MV-4-11 (cell line): ENCODE measurements at regions not wholly inside any gene's neighbourhood (a gene's known extent, or its start where the extent isn't known, plus 50 kb on each side); places are given as distances from the start of the nearest gene placed in this dataset.

ENCODE experiments used
- DNase-seq: peaks from one replicate; lab custom pipeline; 2025; lab: John Stamatoyannopoulos, UW

DNA sequence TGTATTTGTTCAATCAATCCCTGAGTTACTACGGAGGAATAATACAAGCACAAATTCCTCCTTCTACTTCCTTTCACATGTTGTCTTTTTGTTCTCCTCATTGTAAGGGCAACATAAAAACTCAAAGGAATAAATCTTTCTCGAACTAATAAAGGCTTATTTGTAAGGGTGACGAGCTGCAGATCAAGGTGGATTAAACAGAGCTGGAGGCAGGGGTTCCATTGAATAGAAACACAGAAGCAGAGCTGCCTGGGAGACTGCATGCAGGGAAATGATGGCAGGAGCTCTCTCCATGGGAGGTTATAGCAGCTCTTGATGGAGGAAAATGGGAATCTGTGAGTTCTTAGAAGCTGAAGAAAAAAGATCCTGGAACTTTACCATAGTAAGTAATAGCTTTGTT lies 160.2 kb downstream of the CYYR1 start:
- no peak for DNase-seq

DNA sequence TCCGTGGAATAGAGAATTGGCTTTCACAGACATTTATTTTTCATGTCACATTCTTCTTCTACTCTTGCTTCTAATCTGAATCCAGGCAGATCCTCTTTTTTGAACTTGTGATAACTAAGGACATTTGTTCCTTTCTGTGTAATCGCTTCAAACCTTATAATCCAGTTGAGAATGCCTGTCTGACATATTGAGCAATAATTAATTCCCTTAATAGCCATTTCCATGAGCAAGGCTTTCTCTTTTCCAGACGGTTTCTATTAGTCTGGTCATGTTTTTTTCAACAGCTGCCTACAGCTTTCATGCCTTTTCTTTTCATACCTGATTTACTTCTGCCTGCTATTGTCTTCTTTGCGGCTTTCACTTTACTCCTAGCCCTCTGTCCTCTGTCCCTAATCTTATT lies 163.4 kb downstream of the CYYR1 start:
- DNase-seq = no peak

- DNase-seq = no peak
Observed at GRCh38 chr21:26408511-26408910, 164.6 kb downstream of the CYYR1 start.

GRCh38 chr21:26406526-26406925 lies 166.6 kb downstream of the CYYR1 start:
- no peak for DNase-seq

DNA sequence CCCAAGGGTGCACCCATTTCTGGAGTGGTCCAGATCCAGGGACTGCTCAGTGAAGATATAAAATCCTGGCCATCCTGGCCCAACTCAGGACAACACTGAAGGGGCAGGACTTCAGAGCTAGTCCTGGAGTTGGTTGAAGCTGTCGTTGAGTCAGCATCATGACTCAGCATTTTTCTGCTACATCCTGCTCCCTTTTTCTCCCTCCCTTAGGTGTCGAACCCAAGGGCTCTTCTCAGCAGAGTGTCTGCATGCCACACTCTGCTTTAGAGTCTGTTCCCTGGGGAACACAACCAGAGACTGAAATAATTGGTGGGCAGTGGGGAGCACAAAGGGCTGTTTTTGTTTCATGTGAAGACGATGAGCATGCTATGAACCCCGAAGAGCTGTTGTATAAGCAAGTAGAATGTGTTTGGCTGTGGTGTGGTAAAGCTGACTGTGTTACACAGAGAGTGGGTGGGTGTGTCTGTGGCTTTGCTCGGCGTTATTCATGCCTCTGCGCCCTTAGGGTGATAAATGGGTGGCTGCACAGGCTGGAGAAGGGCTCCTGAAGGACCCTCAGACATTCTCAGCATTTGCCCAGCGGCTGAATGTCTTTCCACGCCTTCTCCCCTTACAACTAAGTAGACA lies 167.2 kb downstream of the CYYR1 start:
- peak; percentile 41 for DNase-seq

DNA sequence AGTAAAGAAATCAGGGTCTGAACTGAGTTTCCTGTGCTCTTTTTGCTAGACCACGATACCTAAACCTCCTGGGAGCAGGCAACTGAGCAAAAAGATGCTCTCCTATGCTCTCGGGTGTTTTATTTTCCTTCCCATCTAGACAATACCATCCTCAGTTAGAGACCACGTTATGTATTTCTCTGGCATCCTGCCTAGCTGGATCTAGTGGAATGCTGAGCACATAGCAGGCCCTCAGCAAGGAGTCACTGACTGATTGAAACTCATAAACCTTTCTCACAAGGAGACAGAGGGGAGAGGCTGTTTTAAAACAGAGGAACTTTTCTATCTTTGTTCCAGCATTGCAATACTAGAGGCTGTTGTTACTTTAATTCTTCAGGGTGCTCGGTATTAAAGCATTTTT lies 168.0 kb downstream of the CYYR1 start:
- DNase-seq = no peak

DNA sequence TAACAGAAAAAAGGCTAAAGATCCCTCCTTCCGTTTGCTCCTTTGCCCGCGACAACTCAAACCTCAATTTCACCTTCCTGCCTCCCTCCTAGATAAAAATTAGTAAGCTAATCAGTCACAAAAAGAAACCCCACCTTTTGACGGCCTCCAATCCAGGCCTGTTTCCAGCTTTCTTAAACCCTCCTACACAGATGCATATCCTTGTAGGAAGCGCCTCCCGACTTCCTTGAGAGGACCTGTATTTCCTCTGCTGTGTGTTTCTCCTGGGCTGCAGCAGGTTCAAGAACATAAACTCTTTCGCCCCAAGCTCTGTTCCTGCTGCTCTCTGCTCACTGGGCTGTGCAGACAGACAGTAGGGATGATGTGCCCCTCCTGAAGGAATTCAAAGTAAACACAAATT lies 168.8 kb downstream of the CYYR1 start:
- DNase-seq = no peak

DNA sequence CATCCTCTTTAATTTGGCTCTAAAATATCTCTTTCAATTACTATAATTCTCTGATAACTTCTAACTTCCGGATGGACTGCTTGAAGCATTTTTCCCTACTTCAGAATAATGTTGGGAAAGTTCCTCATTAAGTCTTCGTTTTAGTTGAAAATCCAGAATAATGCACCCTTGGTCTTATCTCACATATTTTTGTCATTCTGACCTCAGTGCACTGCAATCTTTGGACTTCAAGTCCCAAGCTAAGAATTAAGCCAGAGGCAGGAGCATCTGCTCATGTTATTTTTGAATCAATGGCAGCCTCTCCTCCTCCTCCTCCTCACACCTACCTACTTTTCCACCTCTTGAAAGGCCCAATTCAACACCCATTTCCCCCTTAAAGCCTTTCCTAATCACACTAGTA lies 169.8 kb downstream of the CYYR1 start:
- DNase-seq = no peak

GRCh38 chr21:26397545-26397944 lies 175.5 kb downstream of the CYYR1 start:
- DNase-seq = no peak

DNA sequence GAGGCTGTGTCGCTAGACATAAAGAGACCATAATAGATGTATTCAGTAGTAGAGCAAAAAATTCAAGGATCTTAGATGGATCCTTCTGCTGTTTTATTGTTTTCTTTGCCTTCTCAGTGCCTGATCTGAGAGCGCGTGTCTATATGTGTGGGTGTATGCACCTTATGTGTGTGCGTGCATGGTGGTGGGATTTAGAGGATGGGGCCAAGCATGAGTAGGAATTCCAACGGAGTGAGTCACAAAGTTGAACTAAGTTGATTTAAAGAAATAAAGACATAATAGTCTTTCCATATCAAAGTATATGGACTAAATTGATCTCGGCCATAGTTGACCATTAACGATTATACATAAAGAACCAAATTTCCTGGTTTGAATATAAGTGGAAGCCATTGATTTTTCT lies 178.7 kb downstream of the CYYR1 start:
- no peak for DNase-seq

DNA sequence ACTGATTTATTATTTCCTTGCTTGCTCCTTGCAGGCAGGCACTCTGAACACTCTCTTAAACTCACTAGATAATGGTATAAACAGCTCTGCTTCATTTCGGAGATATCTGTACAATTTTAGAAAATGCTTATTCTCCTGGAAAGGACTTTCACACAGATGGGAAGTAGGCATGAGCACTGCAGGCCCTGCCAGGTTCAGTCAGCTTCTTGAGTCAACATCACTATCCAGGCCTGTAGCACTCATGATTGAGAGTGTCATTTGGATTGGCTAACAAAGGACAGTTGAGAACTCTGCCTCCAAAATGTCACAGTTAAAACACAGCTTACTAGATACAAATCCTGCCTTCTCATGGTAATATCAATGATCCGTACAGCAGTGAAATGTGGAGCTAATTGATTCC lies 181.9 kb downstream of the CYYR1 start:
- DNase-seq = no peak

DNA sequence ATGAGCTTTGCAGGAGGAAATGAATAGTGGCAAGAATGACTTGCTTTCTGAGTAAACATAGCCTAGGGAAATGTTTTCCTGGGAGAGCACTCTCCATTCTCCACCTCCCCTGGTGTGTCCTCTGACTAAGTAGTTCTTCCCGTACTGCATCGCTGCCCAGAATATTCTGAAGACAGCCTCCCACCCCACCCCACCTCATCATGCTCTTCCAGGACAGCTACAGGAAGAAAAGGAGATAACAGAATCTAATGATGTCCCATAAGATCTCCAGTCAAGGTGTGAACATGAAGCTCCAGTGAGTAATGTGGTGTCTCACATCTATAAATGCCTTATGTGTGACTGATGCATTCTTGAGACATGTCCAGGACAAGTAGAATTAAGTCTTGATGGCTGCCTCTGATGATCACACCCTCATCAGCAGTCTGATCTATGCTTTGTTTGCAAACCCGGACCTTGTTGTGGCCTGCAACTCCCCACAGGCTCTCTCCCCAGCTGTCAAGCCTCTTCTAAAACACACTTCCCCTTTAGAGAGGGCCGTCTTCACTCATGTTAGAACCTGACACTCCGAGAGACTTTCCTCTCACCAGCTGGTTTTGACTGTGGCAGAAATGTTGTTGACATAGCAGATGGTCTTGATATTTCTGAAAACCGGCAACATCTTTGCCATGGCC lies 183.0 kb downstream of the CYYR1 start:
- DNase-seq = peak; percentile 95

- no peak for DNase-seq
Observed at GRCh38 chr21:26388731-26389231, 184.3 kb downstream of the CYYR1 start.

- DNase-seq = peak; percentile 97
Observed at GRCh38 chr21:26385721-26386120, 187.4 kb downstream of the CYYR1 start.

DNA sequence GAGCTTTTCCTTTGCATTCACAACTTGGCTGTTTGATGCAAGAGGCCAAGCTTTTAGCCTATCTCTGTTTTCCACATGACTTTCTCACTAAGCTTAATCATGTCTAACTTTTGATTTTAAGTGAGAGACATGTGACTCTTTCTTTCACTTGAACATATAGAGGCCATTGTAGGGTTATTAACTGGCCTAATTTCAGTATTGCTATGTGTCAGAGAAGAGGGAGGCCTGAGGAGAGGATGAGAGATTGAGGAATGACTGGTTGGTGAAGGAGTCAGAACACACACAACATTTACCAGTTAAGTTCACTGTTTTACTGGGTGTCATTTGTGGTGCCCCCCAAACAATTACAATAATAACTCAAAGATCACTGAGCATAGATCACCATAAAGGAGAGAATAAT lies 193.5 kb downstream of the CYYR1 start:
- DNase-seq = no peak

DNA sequence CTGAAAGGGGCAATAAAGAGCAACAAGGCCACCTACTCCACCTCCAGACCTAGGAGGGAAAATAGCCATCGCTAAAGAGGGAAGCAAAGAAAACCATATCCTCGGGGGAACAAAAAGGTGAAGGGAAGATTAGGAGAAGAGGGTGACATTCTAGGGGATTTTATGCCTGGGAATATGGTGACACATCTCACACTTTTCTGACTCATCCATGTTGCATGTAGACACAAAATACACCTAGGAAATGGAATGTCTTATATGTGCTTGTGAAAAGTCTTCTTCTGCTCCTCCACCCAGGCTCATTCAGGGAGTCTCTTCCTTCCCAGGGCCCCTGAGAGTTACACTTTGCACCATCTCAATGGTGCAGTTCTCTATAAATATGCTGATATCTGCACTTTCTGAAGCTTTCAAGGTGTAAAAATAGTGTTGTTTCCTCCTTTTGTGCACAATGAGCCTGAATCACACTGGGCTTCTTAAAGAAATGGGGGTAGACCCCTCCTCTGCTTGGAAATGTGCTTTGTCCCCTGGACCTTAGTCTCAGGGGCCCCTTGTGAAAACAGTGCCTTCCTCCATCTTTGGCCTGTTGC lies 195.9 kb downstream of the CYYR1 start:
- no peak for DNase-seq

DNA sequence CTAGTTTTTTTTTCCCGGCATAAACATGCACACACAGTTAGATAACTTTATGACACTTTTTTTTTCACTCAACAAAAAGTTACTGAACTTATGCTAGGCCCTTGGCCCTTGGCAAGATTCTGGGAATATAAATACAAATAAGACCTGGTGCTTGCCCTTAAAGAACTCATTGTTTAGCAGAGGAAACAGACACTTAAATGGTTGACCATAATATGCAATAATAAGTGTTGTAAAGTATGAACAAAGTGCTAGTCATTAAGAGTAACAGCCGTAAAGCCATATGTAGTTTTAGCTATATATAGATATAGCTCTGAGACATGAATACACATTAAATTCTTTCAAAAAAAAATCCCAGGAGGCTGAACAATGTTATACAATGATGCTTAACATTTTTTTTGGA lies 198.3 kb downstream of the CYYR1 start:
- DNase-seq = no peak

DNA sequence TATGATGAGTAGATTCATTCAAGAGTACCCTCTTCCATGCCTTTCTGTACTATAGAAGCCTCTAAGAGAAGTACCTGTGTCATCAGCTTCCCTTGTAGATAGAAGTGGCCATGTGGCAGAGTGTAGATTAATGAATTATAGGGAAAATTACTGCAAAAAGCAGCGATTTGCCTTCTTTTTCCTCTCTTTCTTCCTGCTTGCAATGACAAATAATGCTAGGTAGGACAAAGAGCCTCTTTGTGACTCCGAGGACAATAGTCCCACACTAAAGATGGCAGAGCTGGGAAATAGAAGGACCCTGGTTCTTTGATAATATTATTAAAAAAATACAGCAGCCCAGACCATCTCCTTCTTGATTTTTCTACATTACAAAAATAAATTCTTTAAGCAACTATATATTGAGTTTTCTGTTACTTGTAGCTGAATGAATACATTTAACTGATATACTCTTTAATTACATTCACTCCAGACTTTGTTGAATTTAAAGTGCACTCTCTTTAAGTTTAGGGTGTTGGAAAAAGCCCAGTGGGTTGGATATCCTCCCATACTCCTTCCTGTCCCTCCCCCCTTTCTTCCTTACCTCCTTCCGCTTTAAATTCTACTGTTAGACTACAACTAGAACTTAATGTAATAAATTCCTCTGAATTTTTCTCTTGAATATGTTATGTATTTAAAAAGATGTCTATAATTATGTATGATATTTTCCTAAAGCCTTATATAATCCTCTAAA lies 198.2 kb upstream of the APP start:
- DNase-seq = no peak

- no peak for DNase-seq
Observed at GRCh38 chr21:26366781-26367180, 196.2 kb upstream of the APP start.

DNA sequence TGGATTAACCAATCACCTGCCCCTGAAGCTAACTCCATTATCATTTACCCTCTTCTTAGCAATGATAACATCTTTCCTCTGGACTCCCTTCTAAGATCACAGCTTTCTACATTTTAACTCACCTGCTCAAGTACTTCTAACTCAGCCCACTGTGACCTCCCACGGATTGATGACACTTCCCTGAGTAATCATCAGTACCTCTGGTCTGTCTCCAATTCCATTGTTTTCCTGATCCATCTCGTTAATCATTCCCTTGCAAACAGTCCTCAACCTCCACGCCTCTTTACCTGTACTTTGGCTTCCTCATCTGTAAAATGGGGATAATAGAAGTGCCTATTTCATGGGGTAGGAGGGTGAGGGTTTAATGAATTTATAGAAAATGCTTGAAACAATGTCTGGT lies 195.3 kb upstream of the APP start:
- DNase-seq = no peak

- DNase-seq = no peak
Observed at GRCh38 chr21:26351661-26352060, 181.1 kb upstream of the APP start.

- DNase-seq = no peak
Observed at GRCh38 chr21:26332867-26333266, 162.3 kb upstream of the APP start.
